CD4-positive, alpha-beta T cell treated with Interleukin-1 beta for 1 hour (primary cell): ENCODE measurements at regions not wholly inside any gene's neighbourhood (a gene's known extent, or its start where the extent isn't known, plus 50 kb on each side); places are given as distances from the start of the nearest gene placed in this dataset.

Experiments used
- DNase-seq, 2 donors: peaks; one replicate each; pipeline ENCODE4 v3.0.0-alpha.2; 2020 to 2022

DNA sequence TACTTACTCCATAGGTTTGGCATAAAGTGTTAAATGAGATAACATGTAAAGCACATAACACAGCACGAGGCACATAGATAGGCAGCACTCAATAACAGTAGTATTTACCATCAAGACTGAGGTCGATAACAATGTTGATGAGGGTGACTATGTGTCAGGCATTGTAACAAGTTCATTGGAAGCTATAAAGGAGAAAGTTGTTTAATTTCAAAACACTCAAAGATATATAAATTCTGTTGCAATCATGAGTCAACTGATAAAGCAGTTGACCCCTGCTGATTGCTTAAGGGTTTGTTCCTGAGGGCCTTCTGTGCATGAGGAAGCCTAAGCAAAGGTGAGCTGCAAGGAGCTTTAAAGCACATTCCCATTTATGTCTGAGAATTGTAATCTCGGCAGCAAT, 760.5 kb downstream of the SATB2 start:
- no peak for DNase-seq

DNA sequence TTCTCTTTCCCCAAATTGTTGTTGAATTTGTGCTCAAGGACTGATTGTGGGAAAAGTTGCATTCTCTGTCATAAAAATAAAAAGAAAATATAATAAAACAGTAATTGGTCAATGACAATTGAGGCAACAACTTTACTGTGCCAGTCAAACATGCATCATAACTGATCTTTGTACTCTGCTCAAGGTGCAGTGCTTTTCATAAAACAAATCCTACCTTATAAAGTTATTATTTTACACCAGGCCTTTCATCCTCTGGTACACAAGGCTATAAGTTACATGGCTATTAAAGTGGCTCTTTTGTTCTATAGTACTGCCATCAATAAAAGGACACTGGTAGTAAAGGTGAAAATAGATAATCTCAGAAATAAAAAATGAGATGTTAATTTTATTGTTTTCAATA, 761.9 kb downstream of the SATB2 start:
- no peak for DNase-seq

DNA sequence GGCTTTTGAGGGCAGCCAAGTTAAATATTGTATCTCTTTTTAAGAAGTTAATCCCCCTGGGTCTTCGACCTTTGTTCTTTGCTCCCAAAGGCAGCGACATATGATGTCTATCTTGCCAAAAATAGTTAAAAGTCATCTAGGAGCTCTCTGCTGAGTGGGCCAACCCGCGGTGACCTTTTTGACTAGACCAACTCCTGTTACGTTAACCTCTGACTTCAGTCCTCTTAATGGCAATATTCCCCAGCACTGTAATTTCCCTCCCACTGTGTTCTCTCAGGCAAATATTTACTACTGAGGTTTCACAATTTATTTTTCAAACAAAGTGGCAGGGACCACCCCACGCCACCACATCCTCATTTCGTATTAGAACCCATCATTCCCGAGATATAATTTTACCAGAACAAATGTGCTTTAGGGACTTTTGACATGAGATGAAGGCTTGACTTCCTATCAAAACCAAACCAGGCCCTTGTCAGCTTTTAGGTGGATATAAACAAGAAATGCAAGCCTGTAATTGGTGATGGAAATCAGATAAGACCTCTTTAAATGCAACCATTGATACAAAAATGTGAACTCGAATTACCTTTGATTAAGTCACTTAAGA, 764.7 kb downstream of the SATB2 start:
- DNase-seq, result no peak

DNA sequence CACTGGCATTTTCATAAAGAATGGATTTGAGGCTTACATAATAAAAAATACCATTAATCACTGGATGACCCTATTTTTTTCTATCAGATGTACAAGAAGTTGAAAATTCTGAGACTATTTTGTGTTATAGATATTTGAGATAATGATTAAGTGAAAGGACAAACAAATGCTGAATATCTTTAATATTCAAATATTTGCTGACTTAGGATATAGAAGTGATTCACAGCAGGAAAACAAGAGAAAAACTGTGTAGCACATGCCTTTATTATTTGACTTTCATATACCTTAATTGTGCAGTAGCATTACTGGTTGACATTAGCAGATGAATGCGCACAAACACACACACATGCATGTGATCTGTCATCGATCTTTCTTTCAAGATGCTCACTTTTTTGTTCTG, 766.5 kb downstream of the SATB2 start:
- DNase-seq, result no peak

DNA sequence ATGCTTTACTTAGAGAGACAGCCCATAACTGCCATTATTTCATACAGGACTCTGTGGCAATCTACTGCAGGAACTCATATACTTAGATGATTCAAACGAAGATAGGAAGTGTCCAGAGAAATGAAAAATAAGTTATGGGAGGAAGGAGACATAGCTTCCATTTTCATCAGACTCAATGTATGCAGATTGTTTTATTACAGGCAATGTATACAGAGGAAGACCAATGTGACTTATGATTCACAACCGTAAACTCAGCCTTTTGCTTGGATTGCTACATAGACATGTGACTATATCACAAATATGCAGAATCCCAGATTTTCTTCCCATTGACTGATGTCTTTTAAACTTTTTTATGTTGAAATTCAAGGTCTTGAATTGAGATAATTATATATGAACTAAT, 793.4 kb downstream of the SATB2 start:
- no peak for DNase-seq

DNA sequence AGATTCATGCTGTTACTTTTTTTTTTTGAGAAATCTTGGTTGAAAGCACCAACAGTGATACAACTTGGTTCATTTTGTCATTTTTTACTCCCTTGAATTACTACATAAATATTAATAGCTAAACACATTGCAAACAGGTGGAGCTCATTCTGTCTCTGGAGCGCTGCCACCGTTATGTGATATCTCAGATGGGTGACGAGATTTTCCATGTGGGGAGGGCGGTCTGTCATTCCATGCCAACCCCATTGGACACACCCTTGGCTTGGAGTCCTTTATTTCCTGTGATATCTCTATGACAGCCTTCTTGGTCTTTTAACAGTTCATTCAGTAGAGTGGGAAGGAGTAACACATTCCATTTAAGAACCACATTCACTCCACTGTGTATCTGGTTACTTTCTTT, 794.8 kb downstream of the SATB2 start:
- DNase-seq, result no peak

DNA sequence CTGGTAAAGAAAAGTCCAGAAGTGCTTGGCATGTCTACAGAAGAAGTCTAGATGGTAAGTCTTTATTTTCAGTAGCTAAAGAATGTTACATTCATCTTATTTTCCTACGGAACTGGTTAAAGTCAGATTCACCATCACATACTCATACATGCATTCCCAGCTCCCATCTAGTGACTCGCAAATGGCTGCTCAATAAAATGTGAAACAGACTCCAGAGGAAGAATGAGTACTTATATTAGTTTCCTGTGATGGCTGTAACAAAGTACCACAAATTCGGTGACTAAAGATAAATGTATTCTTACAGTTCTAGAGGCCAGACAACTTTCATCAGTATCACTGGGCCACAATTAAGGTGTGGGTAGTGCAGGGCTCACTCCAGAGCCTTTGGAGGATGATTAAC, 797.2 kb downstream of the SATB2 start:
- no peak for DNase-seq

DNA sequence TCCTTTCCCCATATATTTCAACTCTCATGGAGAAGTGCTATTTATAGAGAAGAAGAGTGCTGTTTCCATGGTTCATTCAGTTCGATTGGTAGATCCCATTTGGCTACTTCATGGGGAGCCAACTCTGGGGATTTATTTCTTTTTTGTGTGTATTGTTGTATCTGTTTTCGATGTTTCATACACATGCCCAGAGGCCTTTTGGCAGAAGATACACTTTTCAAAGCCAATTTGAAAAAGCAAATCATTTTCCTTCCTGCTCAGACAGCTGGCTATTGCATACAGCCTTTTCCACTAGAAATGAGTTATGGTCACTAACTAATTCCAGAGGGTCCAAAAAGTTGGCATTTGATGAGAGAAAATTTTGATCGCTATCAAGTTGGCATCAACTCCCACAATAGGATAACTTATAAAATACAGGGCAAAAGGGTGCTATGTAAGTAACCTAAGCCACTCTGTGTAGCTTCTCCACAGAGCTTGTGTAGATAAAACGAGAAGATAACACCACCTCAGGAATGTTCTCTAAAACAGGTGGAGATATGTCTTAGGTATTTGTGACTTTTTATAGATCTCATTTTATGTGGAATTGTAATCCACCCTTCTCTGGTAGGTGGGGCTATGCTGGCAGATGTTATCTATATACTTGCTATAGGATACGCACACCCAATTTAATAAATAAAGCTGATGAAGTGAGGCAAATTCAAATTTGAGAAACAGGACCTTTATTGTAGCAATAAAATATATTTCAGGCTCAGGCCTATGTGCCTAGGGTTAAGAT, 798.5 kb downstream of the SATB2 start:
- DNase-seq, result no peak

DNA sequence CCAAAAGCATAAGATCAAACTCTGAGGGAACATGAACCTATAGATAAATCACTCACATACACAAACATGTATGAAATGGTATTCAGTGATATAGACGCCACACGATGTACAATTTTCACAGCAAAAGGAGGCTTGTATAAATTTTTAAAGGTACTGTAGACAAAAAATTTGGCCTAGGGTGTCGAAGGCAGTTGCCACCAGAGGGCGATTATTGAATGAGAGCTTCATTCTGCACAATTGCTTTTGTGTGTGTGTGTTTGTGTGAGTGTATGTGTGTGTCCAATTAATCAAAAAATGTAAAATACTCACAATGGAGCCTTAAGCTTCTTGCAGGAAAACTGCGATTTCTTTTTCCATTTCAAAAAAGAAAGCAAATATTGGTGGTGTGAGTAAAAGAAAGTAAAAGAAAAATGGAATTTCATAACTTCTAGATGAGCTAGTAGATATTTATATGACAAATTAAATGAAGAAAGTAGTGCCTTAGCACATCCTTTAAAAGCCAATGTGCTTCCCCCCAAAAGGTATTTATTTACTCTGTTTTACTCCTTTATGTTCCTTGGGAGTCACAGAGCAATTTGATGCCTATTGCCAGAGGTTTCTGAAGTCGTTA, 800.1 kb downstream of the SATB2 start:
- DNase-seq, result no peak

DNA sequence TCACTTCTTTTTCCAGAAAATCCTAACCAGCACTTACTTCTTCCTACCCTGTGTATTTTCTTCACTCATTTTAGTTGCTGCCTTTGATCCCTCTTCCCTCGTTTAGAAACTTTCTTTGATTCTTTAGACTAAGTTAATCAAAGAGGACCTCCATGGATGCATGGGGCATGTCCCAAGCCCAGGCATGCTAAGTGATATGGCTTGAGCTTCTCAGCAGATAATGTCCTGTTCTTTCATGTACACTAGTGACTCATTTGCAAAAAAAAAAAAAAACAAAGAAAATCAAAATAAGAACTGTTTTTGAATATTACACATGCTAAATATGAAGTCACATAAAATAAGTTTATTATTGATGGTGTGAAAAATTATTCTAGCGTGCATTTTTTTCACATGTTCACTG, 800.9 kb downstream of the SATB2 start:
- DNase-seq, result no peak

DNA sequence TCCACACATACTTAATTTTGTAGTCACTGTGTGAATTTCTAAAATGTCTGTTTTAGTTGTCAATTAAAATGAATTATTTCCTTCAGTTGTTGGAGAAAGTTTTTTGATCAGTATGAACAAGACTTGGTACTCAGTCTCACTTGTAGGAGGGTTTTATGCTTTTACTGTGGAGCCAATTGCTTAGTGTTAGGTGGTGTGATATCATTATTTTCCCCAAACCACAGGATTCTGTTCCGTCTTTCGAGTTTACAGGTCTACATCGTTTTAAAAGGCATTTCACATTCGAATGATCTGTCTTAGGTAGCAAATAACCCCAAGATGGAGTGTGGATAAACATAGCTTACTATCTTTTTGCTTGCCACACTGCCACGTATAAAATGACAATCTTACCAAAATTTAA, 803.1 kb downstream of the SATB2 start:
- no peak for DNase-seq

DNA sequence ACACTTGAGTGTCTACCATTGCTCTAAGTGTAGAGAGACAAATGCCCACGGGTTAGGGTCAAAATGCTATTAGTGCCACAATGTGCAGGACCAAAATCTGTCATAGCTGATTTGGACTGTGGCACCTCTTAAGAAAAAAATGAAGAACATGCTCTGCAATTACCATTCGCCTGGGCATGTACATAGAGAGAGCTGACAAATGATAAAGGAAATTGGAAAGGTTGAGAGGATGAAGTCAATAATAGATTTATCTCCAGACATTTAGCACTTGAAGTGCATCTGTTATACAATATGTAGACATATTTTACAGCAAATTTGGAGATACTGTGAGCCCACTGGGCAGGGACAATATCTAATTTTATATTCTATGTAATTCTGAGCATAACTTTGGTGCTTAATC, 804.4 kb downstream of the SATB2 start:
- no peak for DNase-seq

DNA sequence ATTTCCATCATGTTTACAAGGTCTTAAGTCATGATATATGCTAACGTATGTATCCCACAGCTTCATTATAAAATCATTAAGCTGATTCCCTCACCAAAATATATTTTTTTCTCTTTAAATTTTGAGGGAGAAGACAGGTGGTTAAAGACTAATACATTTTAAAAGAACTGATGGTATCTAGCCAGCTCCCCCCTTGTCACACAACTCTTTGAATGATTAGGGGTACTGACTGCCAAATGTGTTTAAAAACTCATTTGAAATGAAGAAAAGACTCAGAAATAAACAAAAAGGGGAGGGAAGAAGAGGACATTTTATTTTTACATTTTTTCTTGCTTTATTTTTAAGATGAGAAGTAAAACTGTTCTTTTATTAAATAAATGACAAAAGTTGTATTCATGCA, 805.3 kb downstream of the SATB2 start:
- DNase-seq, result no peak

DNA sequence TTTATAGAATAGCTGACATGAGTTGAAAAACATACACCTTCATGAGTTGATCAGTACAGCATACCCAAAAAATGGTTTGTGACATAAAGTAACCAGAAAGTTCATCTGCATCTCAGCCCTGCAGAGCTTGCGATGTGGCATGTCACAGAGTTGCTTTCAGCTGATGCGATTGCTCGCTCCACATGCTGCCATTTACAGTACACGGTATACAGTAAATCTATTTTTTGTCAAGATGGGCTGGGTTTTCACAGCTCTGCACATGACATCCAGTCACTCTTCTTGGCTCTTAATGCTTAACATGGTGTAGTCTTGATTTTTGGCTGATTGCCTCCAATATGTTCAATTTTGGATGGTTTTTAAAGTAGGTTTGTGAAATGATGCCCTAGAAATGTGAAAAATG, 811.9 kb downstream of the SATB2 start:
- no peak for DNase-seq

DNA sequence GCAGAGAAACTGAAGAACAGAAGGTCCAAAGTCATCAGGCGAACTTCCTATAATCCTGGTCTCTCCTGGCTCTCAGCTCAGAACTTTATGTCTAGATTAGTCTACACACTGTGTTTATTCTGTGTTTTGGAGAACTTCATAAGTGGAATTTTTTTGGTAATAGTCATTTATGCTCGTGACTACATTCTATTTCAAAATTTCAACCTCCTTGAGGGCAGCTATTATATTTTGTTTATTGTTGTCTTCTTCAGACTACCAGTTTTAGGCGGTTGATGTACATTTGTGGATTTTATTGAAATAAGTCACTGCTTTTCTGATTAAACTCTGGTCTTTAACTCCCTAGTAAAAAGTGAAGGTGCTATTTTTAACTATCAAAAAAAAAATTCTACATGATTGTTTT, 816.6 kb downstream of the SATB2 start:
- no peak for DNase-seq

DNA sequence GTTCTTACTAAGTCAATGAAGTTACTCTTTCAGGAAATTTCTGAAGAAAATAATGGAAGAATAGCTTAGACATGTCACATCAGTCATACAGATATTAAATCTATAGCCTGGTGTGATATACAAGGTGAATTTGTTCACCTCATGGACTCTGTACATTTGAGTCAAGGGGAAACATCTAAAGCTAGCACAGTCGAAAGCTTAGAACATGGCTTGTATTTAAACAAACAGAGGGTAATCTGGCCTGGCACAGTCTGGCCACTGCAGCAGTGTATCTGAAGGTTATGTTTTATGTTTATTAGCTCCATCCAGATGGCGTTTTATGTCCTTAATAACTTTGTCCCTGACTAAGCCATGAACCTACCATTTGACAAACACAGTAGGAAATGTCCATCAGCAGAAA, 817.3 kb downstream of the SATB2 start:
- DNase-seq, result no peak

DNA sequence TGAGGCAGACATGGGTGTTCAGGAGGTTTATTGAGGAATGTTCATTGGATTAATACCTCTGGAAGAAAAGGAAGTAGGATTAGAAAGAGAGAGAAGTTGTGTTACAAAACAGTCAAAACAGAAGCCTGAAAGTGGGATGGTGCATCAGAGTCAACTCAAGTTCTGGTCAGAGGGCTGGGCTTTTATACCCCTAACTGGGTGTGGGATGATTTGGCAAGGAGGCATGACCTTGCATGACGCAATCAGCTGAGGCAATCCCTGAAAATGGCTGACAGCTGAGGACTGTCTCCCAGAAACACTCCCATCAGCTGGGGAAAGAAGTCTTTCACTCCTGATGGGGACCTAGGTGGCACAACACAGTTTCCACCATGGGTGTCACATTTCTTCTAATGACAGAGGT, 818.2 kb downstream of the SATB2 start:
- DNase-seq, result no peak

DNA sequence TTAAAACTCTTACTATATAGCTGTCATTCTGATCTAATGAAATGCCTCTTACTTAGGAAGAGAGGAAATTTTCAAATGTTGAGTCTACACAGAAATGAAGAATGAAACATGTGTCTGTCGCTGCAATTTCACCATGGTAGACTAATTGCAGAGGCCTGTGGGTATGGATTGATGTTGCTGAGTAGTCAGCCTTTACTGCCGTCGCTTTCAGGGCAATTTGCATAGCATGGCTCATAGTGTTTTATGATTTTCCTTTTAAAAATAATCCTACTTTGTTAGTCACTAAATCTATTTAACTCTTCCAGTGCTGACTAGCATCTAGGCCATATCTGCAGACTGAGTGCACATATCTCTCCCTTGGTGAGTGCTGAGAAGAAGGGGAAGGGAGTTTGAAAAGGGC, 819.2 kb downstream of the SATB2 start:
- no peak for DNase-seq

DNA sequence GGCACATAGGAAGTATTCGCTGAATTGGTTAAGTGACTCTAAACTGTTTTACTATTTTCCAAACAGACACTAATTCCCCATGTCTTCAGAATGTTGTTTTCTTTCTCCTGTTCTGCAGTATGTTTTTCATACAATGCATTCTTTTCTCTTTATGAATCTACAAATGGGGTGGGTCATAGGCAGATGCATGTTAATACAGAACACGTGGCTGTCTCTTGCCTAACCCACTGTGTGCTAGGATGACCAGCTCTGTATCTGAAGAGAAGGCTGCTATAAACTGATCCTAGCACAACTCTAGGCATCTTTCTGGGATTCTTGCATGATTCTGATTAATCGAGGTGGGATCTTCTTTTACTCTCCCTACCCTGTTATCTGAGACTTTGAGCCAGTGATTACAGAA, 826.0 kb downstream of the PLCL1 start:
- DNase-seq, result no peak

DNA sequence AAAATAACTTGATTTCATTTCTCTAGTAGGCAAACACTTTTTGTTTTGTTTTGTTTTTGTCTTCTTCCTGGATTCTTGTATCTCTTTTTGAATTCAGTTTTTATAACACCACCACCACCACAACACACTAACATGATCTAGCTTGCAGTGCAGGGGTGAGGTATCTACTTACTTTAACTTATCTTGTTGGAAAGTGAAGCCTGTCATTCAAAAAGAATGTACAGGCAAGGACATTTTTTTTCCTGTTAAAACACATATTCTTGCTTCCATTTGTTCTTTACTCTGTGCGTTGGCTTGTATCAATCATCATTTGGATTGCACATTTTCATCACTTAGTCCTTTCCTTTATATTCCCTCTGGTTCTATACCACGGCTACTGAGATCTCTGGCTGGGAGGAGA, 824.2 kb downstream of the PLCL1 start:
- DNase-seq, result no peak

DNA sequence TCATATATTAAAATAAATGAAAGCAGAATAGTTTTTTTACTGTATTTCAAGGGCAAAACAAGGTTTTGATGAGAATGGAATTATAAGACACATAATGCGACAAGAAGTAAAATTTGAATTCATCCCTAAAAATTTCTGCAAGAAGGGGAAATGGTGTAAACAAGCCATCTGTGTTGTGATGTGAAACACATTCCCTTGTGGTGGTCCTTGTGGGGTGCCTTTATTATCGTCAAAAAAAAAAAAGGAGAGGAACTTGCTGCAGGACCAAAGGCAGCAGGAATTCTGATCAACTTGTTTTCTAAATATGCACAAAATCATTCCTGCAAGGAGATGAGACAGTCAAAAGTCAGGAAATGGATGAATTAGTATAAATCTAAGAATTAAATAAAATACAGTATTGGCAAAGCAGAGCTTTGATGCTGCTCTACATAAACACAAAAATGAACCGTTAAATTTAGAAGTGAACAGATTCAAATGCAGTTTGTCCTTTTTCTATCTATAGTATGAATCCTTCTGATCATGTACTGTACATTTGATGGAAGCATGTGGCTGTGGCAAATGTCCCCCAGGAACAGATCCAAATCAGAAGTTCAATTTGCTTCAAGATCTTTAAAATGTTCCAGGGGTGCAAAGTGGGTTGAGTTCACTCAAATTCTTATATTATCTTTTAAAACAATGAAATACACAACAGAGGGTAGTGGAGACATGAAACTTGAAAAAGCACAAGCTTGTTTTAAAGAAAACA, 818.8 kb downstream of the PLCL1 start:
- DNase-seq, result no peak

DNA sequence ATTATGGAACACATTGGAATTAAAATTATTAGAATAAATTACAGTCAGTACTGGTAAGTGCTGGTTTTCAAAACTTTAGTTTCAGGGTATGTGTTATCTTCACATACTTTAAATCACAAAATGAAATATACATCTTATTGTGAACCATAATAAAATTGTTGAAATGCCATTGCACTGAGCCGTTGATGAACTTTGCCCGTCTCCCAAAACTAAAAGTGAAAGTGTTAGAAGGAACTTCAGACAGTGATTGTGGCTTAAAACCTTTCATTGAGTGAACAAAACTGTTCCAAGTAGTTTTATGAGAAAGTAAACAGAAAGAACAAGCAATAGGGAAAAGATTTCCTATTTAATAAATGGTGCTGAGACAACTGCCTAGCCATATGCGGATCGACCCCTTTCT, 811.6 kb downstream of the PLCL1 start:
- DNase-seq, result no peak

DNA sequence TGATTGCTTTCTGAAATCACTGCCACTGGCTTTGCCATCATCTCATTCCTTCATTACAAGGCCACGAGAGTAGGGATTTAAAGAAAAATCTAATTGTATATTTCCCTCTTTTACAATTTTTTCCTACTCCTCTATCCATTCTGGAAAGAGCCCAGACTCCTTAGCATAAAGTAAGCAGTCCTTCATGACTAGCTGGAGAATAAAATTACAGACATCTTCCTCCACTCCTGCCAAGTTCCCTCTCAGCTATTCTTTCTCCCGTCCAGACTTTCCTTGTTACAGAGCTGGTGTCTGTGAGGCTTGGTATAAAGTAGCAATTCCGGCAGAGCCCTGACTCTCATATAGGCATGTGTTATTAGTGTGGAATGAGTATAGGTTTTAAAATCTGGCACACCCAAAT, 806.8 kb downstream of the PLCL1 start:
- no peak for DNase-seq

DNA sequence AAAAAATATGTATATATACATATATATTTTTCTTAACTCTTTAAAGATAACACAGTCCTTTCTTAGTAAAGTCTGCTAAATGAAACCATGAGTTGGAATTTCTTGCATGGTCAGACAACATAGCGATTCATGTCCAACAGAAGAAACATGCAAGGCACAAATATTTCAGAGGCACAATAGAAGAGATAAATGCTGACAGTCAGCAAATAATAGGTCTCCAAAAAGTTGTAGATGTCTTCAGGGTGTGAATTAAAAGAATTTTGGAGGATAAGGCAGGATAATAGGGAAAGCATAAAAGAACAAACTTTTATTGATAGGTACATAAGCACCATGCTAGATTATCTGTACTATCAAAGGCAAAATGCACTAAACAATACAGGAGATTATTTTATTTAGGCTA, 800.2 kb downstream of the PLCL1 start:
- no peak for DNase-seq
